Activated B cell treated with CpG ODN at 0.5 μM for 24 hours (primary cell): ENCODE measurements at regions not wholly inside any gene's neighbourhood (a gene's known extent, or its start where the extent isn't known, plus 50 kb on each side); places are given as distances from the start of the nearest gene placed in this dataset.

Experiments used
- ATAC-seq: fragments of 200-7000 bp; cut with Tn5 transposase; one replicate; pipeline ENCODE4 v1.10.0; 2021; ENCODE audit warnings: low read depth, mild to moderate bottlenecking, moderate library complexity
- CTCF ChIA-PET: fragments of 350-600 bp; sonication (Branson Sonifier 250); formaldehyde crosslinking; loops from one replicate; lab custom pipeline; 2021; ENCODE audit warnings: antibody characterized with exemption; lab: Charles Lee
- POLR2A ChIA-PET: fragments of 350-600 bp; sonication (Branson Sonifier 250); formaldehyde crosslinking; loops from one replicate; lab custom pipeline; 2021; ENCODE audit warnings: antibody characterized with exemption; lab: Charles Lee
- DNase-seq: peaks from one replicate; pipeline ENCODE4 v3.0.0; 2022
- H3K27ac Mint-ChIP-seq: one replicate; pipeline ENCODE4 v1.8.0; 2020; ENCODE audit warnings: mixed read lengths
- H3K27me3 Mint-ChIP-seq: one replicate; pipeline ENCODE4 v1.8.0; 2021; ENCODE audit warnings: mixed read lengths
- H3K36me3 Mint-ChIP-seq: one replicate; pipeline ENCODE4 v1.8.0; 2021; ENCODE audit warnings: low read depth, mixed read lengths
- H3K4me1 Mint-ChIP-seq: one replicate; pipeline ENCODE4 v1.8.0; 2021; ENCODE audit warnings: mixed read lengths
- H3K4me3 Mint-ChIP-seq: one replicate; pipeline ENCODE4 v1.8.0; 2020; ENCODE audit warnings: mild to moderate bottlenecking, mixed read lengths
- H3K9me3 Mint-ChIP-seq: one replicate; pipeline ENCODE4 v1.8.0; 2020; ENCODE audit warnings: mixed read lengths
- CTCF ChIP-seq: fragments of 200-600 bp; IDR thresholded peaks from one replicate; pipeline ENCODE4 v1.8.0; 2022; ENCODE audit warnings: antibody characterized with exemption, mild to moderate bottlenecking
- intact Hi-C: fragments of 100-400 bp; cut with micrococcal nuclease; formaldehyde crosslinking; loops from one replicate; pipeline ENCODE4 v1.15.1; 2024

DNA sequence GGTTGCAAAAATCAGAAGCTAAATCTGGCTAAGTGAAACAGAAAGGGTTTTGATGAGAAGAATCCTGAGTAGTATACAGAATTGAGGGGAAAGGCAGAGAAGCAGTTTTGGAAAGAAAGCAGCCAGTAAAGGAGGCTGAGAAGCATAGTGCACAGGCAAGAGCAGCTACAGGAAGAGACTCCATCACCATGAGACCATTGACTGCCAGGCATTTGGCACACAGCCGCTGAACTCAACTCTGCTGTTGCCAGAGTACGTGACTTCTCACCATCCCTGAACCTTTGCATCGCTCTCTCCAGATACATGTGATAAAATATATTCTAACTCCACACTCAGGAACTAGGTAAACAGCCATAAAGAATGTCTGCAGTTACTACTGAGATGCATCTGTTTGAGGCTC, 128.3 kb upstream of the C1orf21 start:
- H3K27ac Mint-ChIP-seq: no peak overlapping the region
- H3K9me3 Mint-ChIP-seq: peaks cover 1% of the 10 kb centered on the region
- CTCF ChIA-PET: no interaction called here
- no peak for ATAC-seq
- no peaks in the 10 kb centered on the region for H3K36me3 Mint-ChIP-seq
- H3K4me3 Mint-ChIP-seq: no peak overlapping the region
- H3K27me3 Mint-ChIP-seq: peaks cover 20% of the 10 kb centered on the region
- intact Hi-C loops: no loop called here
- POLR2A ChIA-PET: no interaction called here
- no peak for DNase-seq
- TF ChIP-seq CTCF: no peak
- H3K4me1 Mint-ChIP-seq: no peaks in the 10 kb centered on the region

GRCh38 chr1:184260382-184260781, 126.4 kb upstream of the C1orf21 start:
- CTCF ChIA-PET: no interaction called here
- Mint-ChIP-seq H3K4me3 (no peak overlapping the region), H3K36me3 (no peaks in the 10 kb centered on the region), H3K4me1 (no peaks in the 10 kb centered on the region), H3K27me3 (peaks cover 19% of the 10 kb centered on the region), H3K27ac (no peak overlapping the region), H3K9me3 (no peaks in the 10 kb centered on the region)
- no peak for DNase-seq
- intact Hi-C loops: no loop called here
- no peak for ATAC-seq
- POLR2A ChIA-PET: no interaction called here
- no peak for TF ChIP-seq CTCF

- TF ChIP-seq CTCF: no peak
- no peaks in the 10 kb centered on the region for H3K9me3 Mint-ChIP-seq
- ChIA-PET CTCF (no interaction called here), POLR2A (no interaction called here)
- no peaks in the 10 kb centered on the region for H3K4me1 Mint-ChIP-seq
- no peak overlapping the region for H3K27ac Mint-ChIP-seq
- no peak overlapping the region for H3K4me3 Mint-ChIP-seq
- no peak for ATAC-seq
- H3K27me3 Mint-ChIP-seq: peaks cover 16% of the 10 kb centered on the region
- intact Hi-C loops: no loop called here
- no peaks in the 10 kb centered on the region for H3K36me3 Mint-ChIP-seq
- no peak for DNase-seq
Measured at GRCh38 chr1:184262109-184262508, 124.7 kb upstream of the C1orf21 start.

DNA sequence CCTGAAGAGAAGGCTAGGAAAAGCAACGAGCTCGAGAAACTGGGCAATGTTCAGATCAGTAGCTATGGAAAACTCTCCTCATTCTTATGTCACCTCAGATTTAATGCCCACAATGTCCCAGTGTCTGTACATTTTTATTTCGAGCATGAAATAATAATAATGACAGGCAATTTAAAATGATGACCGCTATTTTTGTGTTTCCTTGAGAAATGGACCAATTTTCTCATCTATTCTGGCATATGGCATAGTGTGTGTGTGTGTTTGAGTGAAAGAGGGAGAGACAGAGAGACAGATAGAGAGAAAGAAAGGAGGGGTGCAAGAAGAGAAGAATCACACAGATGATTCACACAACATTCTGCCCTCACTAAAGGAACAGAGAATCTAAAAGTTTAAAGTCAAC, 119.1 kb upstream of the C1orf21 start:
- POLR2A ChIA-PET: no interaction called here
- Mint-ChIP-seq H3K4me3 (no peak overlapping the region), H3K9me3 (no peaks in the 10 kb centered on the region), H3K4me1 (no peaks in the 10 kb centered on the region), H3K36me3 (no peaks in the 10 kb centered on the region), H3K27ac (no peak overlapping the region), H3K27me3 (peaks cover 4% of the 10 kb centered on the region)
- no peak for TF ChIP-seq CTCF
- DNase-seq (no peak), ATAC-seq (no peak)
- CTCF ChIA-PET: no interaction called here
- intact Hi-C loops: no loop called here

DNA sequence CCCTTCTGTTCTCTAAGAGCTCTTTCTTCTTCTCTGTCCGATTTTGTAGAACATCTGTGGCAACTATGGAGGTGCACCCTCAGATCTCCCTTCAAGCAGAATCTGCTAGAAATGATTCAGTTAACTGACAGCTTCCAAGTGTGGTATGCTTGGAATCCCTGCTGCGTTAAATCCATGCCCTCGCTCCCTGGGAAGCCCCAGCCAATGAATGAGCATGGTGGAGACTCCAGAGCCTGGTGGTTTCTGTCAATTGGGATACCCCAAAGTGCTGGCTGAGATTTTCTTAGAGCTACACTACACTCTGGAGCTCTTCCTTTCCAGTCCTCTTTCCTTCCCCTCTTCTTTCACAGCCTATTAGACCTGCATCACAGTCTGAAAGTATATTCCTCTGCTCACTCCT, 116.3 kb upstream of the C1orf21 start:
- H3K36me3 Mint-ChIP-seq: no peaks in the 10 kb centered on the region
- no peak overlapping the region for H3K4me3 Mint-ChIP-seq
- ChIA-PET POLR2A (no interaction called here), CTCF (no interaction called here)
- H3K27me3 Mint-ChIP-seq: peaks cover 5% of the 10 kb centered on the region
- DNase-seq: no peak
- no peak for ATAC-seq
- TF ChIP-seq CTCF: no peak
- no peaks in the 10 kb centered on the region for H3K4me1 Mint-ChIP-seq
- H3K27ac Mint-ChIP-seq: no peak overlapping the region
- peaks cover 12% of the 10 kb centered on the region for H3K9me3 Mint-ChIP-seq
- intact Hi-C loops: no loop called here
